OCI-LY1 (cell line): ENCODE measurements at regions not wholly inside any gene's neighbourhood (a gene's known extent, or its start where the extent isn't known, plus 50 kb on each side); places are given as distances from the start of the nearest gene placed in this dataset.

Experiments used
- CTCF ChIP-seq: fragments of 200-600 bp; sonication (generic), shearing (Covaris generic); IDR thresholded peaks from 2 replicates; pipeline ENCODE4 v1.5.1; 2017; ENCODE audit warnings: mild to moderate bottlenecking, antibody characterized with exemption, low read length, moderate library complexity, mixed read lengths
- EZH2 ChIP-seq: fragments of 200-600 bp; sonication (generic), shearing (Covaris generic); IDR thresholded peaks from 2 replicates; pipeline ENCODE4 v1.8.0; 2017; ENCODE audit warnings: borderline replicate concordance, mixed run types, mild to moderate bottlenecking, antibody characterized with exemption, low read length, moderate library complexity, mixed read lengths

- no peak for TF ChIP-seq CTCF
- TF ChIP-seq EZH2: no peak
Observed at GRCh38 chr6:14876778-14877613, 368.9 kb upstream of the JARID2 start.
